Tibial artery (tissue), 4 donors: ENCODE measurements at regions not wholly inside any gene's neighbourhood (a gene's known extent, or its start where the extent isn't known, plus 50 kb on each side); places are given as distances from the start of the nearest gene placed in this dataset.

Experiments used
- DNase-seq, 2 donors: peaks; one replicate each; pipeline ENCODE4 v3.0.0-alpha.2; 2019
- H3K27ac ChIP-seq, 2 donors: fragments of 200-600 bp; sonication (generic) in 1 of 2; 1 replicate in 1 of 2; 2 replicates in 1 of 2; pipeline ENCODE4 v1.5.1; 2018 to 2019; ENCODE audit warnings: mild to moderate bottlenecking in 1 of 2
- H3K27me3 ChIP-seq, 2 donors: fragments of 200-600 bp; sonication (generic) in 1 of 2; one replicate each; pipeline versions ENCODE4 v1.5.1 to v1.6.0; 2016 to 2019
- H3K36me3 ChIP-seq, 3 donors: fragments of 200-600 bp; sonication (generic) in 2 of 3; one replicate each; pipeline ENCODE4 v1.5.1; 2016 to 2019; ENCODE audit warnings: mild to moderate bottlenecking in 2 of 3
- H3K4me1 ChIP-seq, 4 donors: fragments of 200-600 bp; sonication (generic) in 2 of 4; 1 replicate in 3 of 4; 2 replicates in 1 of 4; pipeline ENCODE4 v1.5.1; 2016 to 2019
- H3K4me3 ChIP-seq, 2 donors: fragments of 200-600 bp; sonication (generic) in 1 of 2; 1 replicate in 1 of 2; 2 replicates in 1 of 2; pipeline ENCODE4 v1.5.1; 2018 to 2019; ENCODE audit warnings: mild to moderate bottlenecking in 2 of 2
- H3K9me3 ChIP-seq, 3 donors: fragments of 200-600 bp; sonication (generic) in 1 of 3; one replicate each; pipeline ENCODE4 v1.5.1; 2016 to 2019
- CTCF ChIP-seq, 2 experiments: fragments of 200-600 bp in 1 of 2; fragments of 450-650 bp in 1 of 2; IDR thresholded peaks; one replicate each; pipeline ENCODE4 v1.5.1; 2017 to 2019; ENCODE audit warnings: antibody characterized with exemption in 2 of 2, mild to moderate bottlenecking in 1 of 2, moderate library complexity in 1 of 2
- intact Hi-C: fragments of 100-400 bp; cut with DNase I; formaldehyde crosslinking; loops from one replicate; pipeline ENCODE4 v1.15.0; 2023; ENCODE audit warnings: low total_unique reads

- H3K9me3 ChIP-seq, result no peaks in the 10 kb centered on the region
- TF ChIP-seq CTCF (IDR thresholded peaks at IDR 0.05), result no peak
- H3K27ac ChIP-seq, result peak overlapping the region in 1 of 2 donors; percentile 91
- H3K27me3 ChIP-seq, result no peaks in the 10 kb centered on the region
- no peak for DNase-seq
- no peak overlapping the region for H3K4me3 ChIP-seq
- H3K4me1 ChIP-seq, result peaks cover 0 to 32% (median 22%) of the 10 kb centered on the region in 4 donors
- intact Hi-C loops, result loop anchor here (5.0 kb wide), 1 partner anchor 132 kb away; the partner anchor contains the start of genes RPL27A and TRIM66
- no peaks in the 10 kb centered on the region for H3K36me3 ChIP-seq
These were observed 96.6 kb upstream of the AKIP1 start for GRCh38 chr11:8814209-8814922.

- no peaks in the 10 kb centered on the region for H3K36me3 ChIP-seq
- DNase-seq, result no peak
- intact Hi-C loops, result loop anchor here (5.0 kb wide), 1 partner anchor 133 kb away; the partner anchor contains the start of genes RPL27A and TRIM66
- TF ChIP-seq CTCF (IDR thresholded peaks at IDR 0.05), result no peak
- H3K27ac ChIP-seq, result no peak overlapping the region
- H3K27me3 ChIP-seq, result no peaks in the 10 kb centered on the region
- H3K4me1 ChIP-seq, result peaks cover 0 to 32% (median 22%) of the 10 kb centered on the region in 4 donors
- H3K9me3 ChIP-seq, result no peaks in the 10 kb centered on the region
- no peak overlapping the region for H3K4me3 ChIP-seq
These were observed 96.1 kb upstream of the AKIP1 start for GRCh38 chr11:8814923-8815240.

GRCh38 chr11:8818421-8818820 lies 92.6 kb upstream of the AKIP1 start:
- no peak for TF ChIP-seq CTCF (IDR thresholded peaks at IDR 0.05)
- H3K9me3 ChIP-seq, result no peaks in the 10 kb centered on the region
- H3K4me3 ChIP-seq, result no peak overlapping the region
- intact Hi-C loops, result no loop called here
- H3K4me1 ChIP-seq, result peaks cover 0 to 6% (median 5%) of the 10 kb centered on the region in 4 donors
- DNase-seq, result no peak
- H3K36me3 ChIP-seq, result no peaks in the 10 kb centered on the region
- no peaks in the 10 kb centered on the region for H3K27me3 ChIP-seq
- no peak overlapping the region for H3K27ac ChIP-seq

GRCh38 chr11:8820401-8820800 lies 90.6 kb upstream of the AKIP1 start:
- Histone ChIP-seq H3K27ac (no peak overlapping the region), H3K36me3 (no peaks in the 10 kb centered on the region), H3K9me3 (no peaks in the 10 kb centered on the region), H3K4me3 (no peak overlapping the region), H3K4me1 (no peaks in the 10 kb centered on the region), H3K27me3 (no peaks in the 10 kb centered on the region)
- intact Hi-C loops, result no loop called here
- no peak for TF ChIP-seq CTCF (IDR thresholded peaks at IDR 0.05)
- DNase-seq, result no peak

DNA sequence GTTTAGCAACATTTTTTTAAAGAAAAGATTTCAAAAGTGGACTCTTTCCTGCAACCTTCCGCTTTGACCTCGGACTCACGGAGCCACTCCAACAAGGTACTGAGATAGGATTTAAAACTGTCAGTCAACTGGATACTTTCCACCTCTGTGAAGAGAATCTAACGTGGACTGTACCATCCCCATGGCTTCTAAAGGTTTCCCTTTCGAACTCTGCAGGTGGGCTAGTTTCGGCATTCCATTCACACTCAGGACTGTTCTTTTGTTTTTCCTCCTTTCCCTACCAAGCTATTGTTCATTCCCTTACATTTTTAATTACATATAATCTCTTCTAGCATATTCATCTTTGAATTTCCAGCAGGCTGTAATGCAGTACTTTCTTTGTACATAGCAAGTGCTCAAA lies 88.5 kb upstream of the AKIP1 start:
- Histone ChIP-seq H3K4me1 (no peaks in the 10 kb centered on the region), H3K27me3 (no peaks in the 10 kb centered on the region), H3K9me3 (no peaks in the 10 kb centered on the region), H3K4me3 (no peak overlapping the region), H3K27ac (no peak overlapping the region), H3K36me3 (no peaks in the 10 kb centered on the region)
- no peak for TF ChIP-seq CTCF (IDR thresholded peaks at IDR 0.05)
- intact Hi-C loops, result no loop called here
- no peak for DNase-seq
